ENCODE measurements at regions not wholly inside any gene's neighbourhood (a gene's known extent, or its start where the extent isn't known, plus 50 kb on each side); places are given as distances from the start of the nearest gene placed in this dataset.

DNA sequence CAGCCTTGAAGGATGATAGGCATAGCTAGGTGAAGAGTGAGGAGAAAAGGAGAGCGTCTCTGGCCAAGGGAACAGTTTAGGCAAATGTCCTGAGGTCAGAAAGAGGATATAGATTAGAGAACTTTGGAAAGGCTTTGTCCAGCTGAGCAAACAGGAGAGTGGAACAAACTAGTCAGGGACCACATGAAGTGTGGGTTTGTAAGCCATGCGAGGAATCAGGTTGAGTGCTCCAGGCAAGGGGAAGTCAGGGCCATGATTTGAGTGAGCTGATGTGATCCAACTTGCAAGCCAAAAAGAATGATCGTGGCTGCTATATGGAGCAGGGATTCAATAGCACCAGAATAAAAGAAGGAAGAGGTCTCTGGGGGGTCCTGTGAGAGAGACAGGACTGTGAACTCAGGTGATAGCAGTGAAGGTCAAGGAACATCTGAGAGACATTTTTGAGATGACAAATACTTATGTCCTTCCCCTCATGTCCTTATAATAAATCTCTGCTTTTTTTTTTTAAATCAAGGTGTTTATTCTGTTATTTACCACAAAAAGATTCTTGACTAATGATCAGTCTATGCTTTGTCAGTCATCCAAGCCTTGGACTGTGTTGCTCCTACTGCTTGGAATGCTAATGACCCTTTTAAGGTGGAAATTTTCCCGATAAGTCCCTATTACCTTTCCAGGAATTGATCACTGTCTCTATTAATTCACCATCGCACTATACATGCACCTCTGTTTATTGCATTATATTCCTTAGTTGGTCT lies 472.6 kb downstream of the TXNL1 start:
- no peak for TF ChIP-seq POLR2A (IDR thresholded peaks at IDR 0.05; ENCODE audit: low read depth, low read length)
- no peak for TF ChIP-seq SPI1 (IDR thresholded peaks at IDR 0.05; ENCODE audit: low read depth, low read length)
- no peak for TF ChIP-seq TAF1 (IDR thresholded peaks at IDR 0.05; ENCODE audit: low read depth, low read length)

All from GM12891 (cell line).